ENCODE measurements at regions not wholly inside any gene's neighbourhood (a gene's known extent, or its start where the extent isn't known, plus 50 kb on each side); places are given as distances from the start of the nearest gene placed in this dataset.

DNA sequence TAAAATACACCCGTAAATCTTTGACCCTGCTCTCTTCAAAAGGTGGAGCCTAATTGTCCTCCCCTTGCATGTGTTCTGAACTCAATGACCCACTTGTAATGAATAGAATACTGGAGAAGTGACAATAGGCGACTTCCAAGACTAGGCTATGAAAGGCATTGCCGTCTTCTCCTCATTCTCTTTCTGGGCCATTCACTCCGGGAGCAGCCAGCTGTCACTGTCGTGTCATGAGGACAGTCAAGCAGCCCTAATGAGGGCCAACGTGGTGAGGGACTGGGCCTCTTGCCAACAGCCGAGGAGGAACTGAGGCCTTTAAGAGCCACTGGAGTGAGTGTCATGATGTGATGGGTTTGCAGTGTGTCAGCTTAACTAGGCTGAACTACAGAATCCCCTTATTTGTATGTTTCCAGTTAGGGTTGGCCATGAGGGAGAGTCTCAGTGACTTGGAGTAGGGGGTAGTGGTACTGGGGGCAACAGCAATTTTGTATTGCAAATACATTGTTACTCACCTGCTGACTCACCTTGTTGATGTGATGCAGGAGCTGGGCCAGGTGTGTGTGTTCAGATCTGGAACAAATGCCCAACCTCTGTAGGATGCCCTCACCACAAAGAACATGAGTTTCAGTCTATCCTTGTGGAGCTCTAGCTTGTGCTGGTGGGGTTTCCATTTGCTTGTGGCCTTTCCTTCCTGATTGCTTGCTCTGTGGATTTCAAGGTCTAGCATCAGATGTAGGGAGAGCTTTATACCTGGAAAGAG, 188.5 kb upstream of the PROK2 start:
- H3K27ac ChIP-seq, result no peak overlapping the region
- H3K4me3 ChIP-seq, result no peak overlapping the region
- peaks cover 0 to 3% (median 0%) of the 10 kb centered on the region in 4 donors for H3K9me3 ChIP-seq
- 57 to 62% methylated on average over 7 of the region's 7 CpGs for WGBS, 2 donors
- no peaks in the 10 kb centered on the region for H3K4me1 ChIP-seq
- no peaks in the 10 kb centered on the region for H3K36me3 ChIP-seq
- no peak for DNase-seq (ENCODE audit: low spot score in 2 of 2)
- H3K27me3 ChIP-seq, result peaks cover 0 to 4% of the 10 kb centered on the region in 2 donors
- TF ChIP-seq POLR2A (IDR thresholded peaks at IDR 0.05), result no peak
- TF ChIP-seq, protein P1, sequence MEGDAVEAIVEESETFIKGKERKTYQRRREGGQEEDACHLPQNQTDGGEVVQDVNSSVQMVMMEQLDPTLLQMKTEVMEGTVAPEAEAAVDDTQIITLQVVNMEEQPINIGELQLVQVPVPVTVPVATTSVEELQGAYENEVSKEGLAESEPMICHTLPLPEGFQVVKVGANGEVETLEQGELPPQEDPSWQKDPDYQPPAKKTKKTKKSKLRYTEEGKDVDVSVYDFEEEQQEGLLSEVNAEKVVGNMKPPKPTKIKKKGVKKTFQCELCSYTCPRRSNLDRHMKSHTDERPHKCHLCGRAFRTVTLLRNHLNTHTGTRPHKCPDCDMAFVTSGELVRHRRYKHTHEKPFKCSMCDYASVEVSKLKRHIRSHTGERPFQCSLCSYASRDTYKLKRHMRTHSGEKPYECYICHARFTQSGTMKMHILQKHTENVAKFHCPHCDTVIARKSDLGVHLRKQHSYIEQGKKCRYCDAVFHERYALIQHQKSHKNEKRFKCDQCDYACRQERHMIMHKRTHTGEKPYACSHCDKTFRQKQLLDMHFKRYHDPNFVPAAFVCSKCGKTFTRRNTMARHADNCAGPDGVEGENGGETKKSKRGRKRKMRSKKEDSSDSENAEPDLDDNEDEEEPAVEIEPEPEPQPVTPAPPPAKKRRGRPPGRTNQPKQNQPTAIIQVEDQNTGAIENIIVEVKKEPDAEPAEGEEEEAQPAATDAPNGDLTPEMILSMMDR (IDR thresholded peaks at IDR 0.05), result no peak
- no peak for TF ChIP-seq EP300 (IDR thresholded peaks at IDR 0.05)

DNA sequence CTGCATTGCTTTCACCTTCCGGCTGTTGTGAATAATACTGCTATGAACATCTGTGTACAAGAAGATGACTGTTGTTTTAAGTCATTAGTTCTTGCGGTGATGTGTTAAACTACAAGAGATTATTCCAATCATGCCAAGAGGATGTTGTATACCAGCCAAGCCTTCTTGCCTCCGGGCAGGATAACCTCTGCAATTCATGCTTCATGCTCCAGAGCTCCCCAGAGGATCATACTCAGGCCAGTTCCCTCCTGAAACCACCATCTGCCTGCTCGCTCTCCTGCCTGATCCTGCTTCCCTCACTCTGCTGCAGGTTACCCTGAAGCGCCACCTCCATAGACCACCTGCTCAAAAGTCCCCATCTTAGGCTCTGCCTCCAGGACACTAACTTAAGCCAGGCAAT, 187.1 kb upstream of the PROK2 start:
- TF ChIP-seq, protein P1 (IDR thresholded peaks at IDR 0.05), result no peak
- no peak for TF ChIP-seq POLR2A (IDR thresholded peaks at IDR 0.05)
- no peak for TF ChIP-seq EP300 (IDR thresholded peaks at IDR 0.05)
- DNase-seq (ENCODE audit: low spot score in 2 of 2), result no peak

DNA sequence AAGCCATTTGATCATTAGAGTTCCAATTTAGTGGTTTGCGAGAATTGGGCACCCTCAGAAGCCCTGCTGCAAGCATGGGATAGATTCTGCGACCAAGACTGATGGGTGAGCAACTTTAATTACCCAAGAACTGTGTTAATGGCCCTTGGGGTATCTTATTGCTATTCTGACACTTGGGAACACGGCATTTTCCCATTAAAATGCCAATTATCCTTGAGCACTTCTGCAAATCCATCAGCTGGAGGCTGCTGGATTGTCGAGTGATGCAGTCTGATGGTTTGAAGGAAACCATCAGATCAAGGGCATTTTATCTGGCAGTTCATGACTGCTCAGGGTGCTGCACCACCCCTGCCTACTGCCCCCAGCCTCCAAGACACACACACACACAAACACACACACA, 183.6 kb upstream of the PROK2 start:
- TF ChIP-seq EP300 (IDR thresholded peaks at IDR 0.05), result no peak
- TF ChIP-seq, protein P1 (IDR thresholded peaks at IDR 0.05), result no peak
- no peak for TF ChIP-seq POLR2A (IDR thresholded peaks at IDR 0.05)

More for the DNA sequence above, 187.1 kb upstream of the PROK2 start:
- Histone ChIP-seq H3K36me3 (no peaks in the 10 kb centered on the region), H3K9me3 (peaks cover 0 to 3% (median 0%) of the 10 kb centered on the region in 4 donors), H3K4me3 (no peak overlapping the region), H3K27ac (no peak overlapping the region), H3K4me1 (no peaks in the 10 kb centered on the region), H3K27me3 (peaks cover 0 to 4% of the 10 kb centered on the region in 2 donors)
- WGBS, 2 donors, result 85 to 88% methylated on average over 5 of the region's 5 CpGs

DNA sequence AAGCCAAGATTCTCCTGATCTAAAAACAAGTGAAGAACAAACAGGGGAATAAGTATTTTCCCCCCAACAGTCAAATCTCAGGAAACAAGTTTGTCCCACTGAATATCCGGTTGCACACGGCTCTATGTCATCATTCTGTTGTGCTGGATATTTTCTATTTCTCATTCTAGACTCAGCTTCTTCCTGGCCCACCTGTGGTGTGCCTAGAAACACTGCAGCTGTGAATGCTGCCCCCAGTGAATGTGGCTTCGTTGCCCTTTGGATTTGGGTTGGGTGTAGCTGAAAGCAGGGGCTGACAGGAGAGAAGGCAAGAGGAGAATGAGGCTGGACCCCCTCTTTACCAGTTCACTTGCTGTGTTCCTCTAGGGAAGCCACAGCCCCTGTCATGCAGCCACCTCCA, 181.2 kb upstream of the PROK2 start:
- Histone ChIP-seq H3K27me3 (no peaks in the 10 kb centered on the region), H3K36me3 (no peaks in the 10 kb centered on the region), H3K9me3 (no peaks in the 10 kb centered on the region), H3K4me1 (no peaks in the 10 kb centered on the region), H3K27ac (no peak overlapping the region), H3K4me3 (no peak overlapping the region)
- no peak for DNase-seq (ENCODE audit: low spot score in 2 of 2)
- 62 to 70% methylated on average over 3 of the region's 3 CpGs for WGBS, 2 donors
- no peak for TF ChIP-seq EP300 (IDR thresholded peaks at IDR 0.05)
- TF ChIP-seq, protein P1 (IDR thresholded peaks at IDR 0.05), result no peak
- no peak for TF ChIP-seq POLR2A (IDR thresholded peaks at IDR 0.05)

More for the DNA sequence above, 183.6 kb upstream of the PROK2 start:
- H3K36me3 ChIP-seq, result no peaks in the 10 kb centered on the region
- 34 to 50% methylated on average over 4 of the region's 4 CpGs for WGBS, 2 donors
- H3K27me3 ChIP-seq, result no peaks in the 10 kb centered on the region
- no peak overlapping the region for H3K27ac ChIP-seq
- H3K9me3 ChIP-seq, result no peaks in the 10 kb centered on the region
- DNase-seq (ENCODE audit: low spot score in 2 of 2), result no peak
- no peaks in the 10 kb centered on the region for H3K4me1 ChIP-seq
- H3K4me3 ChIP-seq, result no peak overlapping the region

DNA sequence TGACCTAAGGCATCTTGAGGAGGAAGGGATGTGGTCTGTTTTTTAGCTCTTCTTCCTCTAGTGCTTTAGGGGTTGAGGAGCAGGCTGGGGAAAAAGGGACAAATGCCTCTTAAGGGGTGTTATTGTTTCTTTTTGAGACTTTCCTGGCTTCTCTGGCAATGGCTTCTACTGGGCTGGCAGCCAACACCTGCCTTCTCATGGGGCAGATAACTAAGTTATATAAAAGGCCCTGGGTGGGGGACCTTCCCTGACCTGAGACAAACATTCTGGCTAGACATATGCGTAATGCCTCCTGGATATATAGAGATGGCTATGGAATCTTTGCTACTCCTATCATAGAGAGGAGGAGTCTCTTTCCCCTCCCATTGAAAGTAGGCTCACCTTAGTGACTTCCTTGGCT, 179.2 kb upstream of the PROK2 start:
- TF ChIP-seq POLR2A (IDR thresholded peaks at IDR 0.05) (no peak), EP300 (IDR thresholded peaks at IDR 0.05) (no peak)
- TF ChIP-seq, protein P1 (IDR thresholded peaks at IDR 0.05), result no peak
- no peak overlapping the region for H3K27ac ChIP-seq
- 83 to 88% methylated on average over 1 of the region's 1 CpG for WGBS, 2 donors
- H3K27me3 ChIP-seq, result no peaks in the 10 kb centered on the region
- DNase-seq (ENCODE audit: low spot score in 2 of 2), result no peak
- no peak overlapping the region for H3K4me3 ChIP-seq
- no peaks in the 10 kb centered on the region for H3K9me3 ChIP-seq
- no peaks in the 10 kb centered on the region for H3K4me1 ChIP-seq
- no peaks in the 10 kb centered on the region for H3K36me3 ChIP-seq
